Skeletal muscle tissue (tissue), 3 donors: ENCODE measurements at regions not wholly inside any gene's neighbourhood (a gene's known extent, or its start where the extent isn't known, plus 50 kb on each side); places are given as distances from the start of the nearest gene placed in this dataset.

ENCODE experiments used
- H3K27ac ChIP-seq: one replicate; pipeline ENCODE4 v1.7.0; 2013; ENCODE audit warnings: mild to moderate bottlenecking, low read depth, low read length, inconsistent platforms
- H3K27me3 ChIP-seq, 3 donors: one replicate each; pipeline ENCODE4 v1.7.0; 2013; ENCODE audit warnings: low read length in 3 of 3; ENCODE audit not compliant: control insufficient read depth in 3 of 3, insufficient read depth in 3 of 3
- H3K36me3 ChIP-seq, 3 donors: one replicate each; pipeline ENCODE4 v1.7.0; 2013; ENCODE audit warnings: low read length in 3 of 3; ENCODE audit not compliant: control insufficient read depth in 3 of 3, insufficient read depth in 3 of 3
- H3K4me1 ChIP-seq, 3 donors: one replicate each; pipeline ENCODE4 v1.7.0; 2013; ENCODE audit warnings: low read length in 3 of 3, mild to moderate bottlenecking in 3 of 3; ENCODE audit not compliant: control insufficient read depth in 3 of 3, insufficient read depth in 3 of 3
- H3K4me3 ChIP-seq, 3 donors: one replicate each; pipeline ENCODE4 v1.7.0; 2013; ENCODE audit warnings: low read length in 3 of 3
- H3K9ac ChIP-seq, 3 donors: one replicate each; pipeline ENCODE4 v1.7.0; 2013; ENCODE audit warnings: low read length in 3 of 3, mild to moderate bottlenecking in 3 of 3, moderate library complexity in 2 of 3, low read depth in 1 of 3
- H3K9me3 ChIP-seq, 3 donors: one replicate each; pipeline ENCODE4 v1.7.0; 2013; ENCODE audit warnings: low read length in 3 of 3; ENCODE audit not compliant: control insufficient read depth in 3 of 3
- donor health status: Osteomylitis.

DNA sequence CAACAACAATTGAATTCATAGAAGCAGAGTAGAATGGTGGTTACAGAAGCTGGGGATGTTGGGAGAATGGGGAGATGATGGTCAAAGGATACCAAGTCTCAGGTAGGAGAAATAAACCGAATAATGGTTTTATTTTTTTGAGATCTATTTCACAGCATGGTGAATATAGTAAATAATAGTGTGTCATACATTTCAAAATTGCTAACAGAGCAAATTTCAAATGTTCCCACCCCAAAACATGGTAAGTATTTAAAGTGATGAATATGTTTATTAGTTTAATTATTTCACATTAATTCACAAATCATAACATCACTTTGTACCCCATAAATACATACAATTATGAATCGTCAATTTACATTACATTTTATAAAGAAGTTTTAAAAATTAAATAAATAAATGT lies 72.7 kb upstream of the ATG10 start:
- H3K36me3 ChIP-seq = no peaks in the 10 kb centered on the region
- no peak overlapping the region for H3K9ac ChIP-seq
- H3K9me3 ChIP-seq = no peaks in the 10 kb centered on the region
- H3K4me1 ChIP-seq = no peaks in the 10 kb centered on the region
- no peaks in the 10 kb centered on the region for H3K27me3 ChIP-seq
- H3K27ac ChIP-seq = no peak overlapping the region
- H3K4me3 ChIP-seq = no peak overlapping the region

DNA sequence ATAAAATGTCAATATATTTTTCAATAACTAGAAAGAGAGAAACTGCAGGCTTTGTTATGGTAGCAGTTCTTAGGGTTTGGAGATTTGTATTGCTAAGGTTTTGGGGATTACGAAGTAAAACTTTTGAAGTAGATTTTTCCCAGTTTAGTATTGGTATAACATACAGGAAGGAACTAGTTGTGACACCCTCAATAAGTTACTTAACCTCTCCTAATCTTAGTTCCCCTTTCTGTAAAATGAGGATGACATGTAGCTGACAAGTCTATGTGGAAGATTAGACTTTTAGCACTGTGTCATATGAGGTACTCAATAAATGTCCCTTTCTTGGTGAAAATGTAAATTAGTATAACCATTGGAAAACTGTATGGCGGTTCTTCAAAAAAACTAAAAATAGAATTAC lies 73.4 kb upstream of the ATG10 start:
- H3K4me1 ChIP-seq = no peaks in the 10 kb centered on the region
- no peak overlapping the region for H3K4me3 ChIP-seq
- no peaks in the 10 kb centered on the region for H3K9me3 ChIP-seq
- H3K27ac ChIP-seq = no peak overlapping the region
- no peak overlapping the region for H3K9ac ChIP-seq
- H3K27me3 ChIP-seq = no peaks in the 10 kb centered on the region
- no peaks in the 10 kb centered on the region for H3K36me3 ChIP-seq

DNA sequence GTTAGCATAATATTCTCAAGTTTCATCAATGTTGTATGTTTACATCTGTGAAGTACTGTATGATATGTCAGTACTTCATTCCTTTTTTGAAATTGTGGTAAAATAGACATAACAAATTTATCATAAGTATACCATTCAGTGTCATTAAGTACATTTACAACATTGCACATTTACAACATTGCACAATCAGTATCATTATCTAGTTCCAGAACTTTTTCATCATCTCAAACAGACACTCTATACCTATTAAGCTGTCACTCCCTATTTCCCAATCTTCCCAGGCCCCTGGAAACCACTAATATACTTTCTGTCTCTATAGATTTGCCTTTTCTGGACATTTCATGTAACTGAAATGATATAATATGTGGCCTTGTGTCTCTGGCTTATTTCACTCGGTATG lies 75.1 kb upstream of the ATG10 start:
- Histone ChIP-seq H3K9me3 (no peaks in the 10 kb centered on the region), H3K4me1 (no peaks in the 10 kb centered on the region), H3K27ac (no peak overlapping the region), H3K4me3 (no peak overlapping the region), H3K9ac (no peak overlapping the region), H3K36me3 (no peaks in the 10 kb centered on the region), H3K27me3 (no peaks in the 10 kb centered on the region)

DNA sequence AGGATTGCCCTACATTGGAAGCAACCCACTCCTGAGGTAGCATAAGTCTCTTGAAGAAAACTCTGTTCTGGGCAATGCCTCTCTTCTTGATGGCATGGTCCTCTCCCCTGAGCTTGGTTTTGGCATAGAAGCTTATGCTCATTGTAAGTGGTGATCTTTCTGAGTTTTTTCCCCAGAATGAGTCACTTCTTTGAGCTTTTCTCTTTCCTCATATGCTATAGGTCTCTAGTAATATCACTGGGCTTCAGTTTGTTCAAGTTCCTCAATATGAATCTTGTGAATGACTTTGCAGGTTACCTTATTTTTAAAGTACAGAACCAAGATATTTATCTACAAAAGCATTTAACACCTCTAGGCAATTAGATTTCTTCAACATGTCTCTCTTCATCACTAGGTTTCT lies 76.5 kb upstream of the ATG10 start:
- H3K9ac ChIP-seq = no peak overlapping the region
- no peak overlapping the region for H3K4me3 ChIP-seq
- no peak overlapping the region for H3K27ac ChIP-seq
- no peaks in the 10 kb centered on the region for H3K27me3 ChIP-seq
- no peaks in the 10 kb centered on the region for H3K36me3 ChIP-seq
- no peaks in the 10 kb centered on the region for H3K9me3 ChIP-seq
- H3K4me1 ChIP-seq = no peaks in the 10 kb centered on the region

DNA sequence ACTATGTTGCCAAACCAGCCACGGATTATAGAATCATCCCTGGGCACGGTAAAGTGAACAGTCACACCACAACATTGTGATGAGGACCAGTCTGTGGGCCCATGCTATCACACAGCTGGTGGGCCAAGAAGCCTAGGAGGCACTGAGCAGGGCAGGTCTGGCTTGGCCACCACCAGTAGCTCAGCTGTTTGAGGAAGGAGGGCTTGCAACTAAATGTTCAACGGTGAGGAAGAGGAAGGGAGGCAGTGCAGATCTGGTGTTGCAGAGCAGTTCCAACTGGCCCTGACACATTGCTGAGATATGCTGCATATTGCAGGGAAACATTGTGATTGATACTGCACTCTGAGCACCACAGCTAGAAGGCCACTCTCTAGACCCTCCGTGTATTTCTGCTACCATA lies 77.9 kb upstream of the ATG10 start:
- Histone ChIP-seq H3K27me3 (no peaks in the 10 kb centered on the region), H3K4me1 (no peaks in the 10 kb centered on the region), H3K9me3 (no peaks in the 10 kb centered on the region), H3K27ac (no peak overlapping the region), H3K36me3 (no peaks in the 10 kb centered on the region), H3K9ac (no peak overlapping the region), H3K4me3 (no peak overlapping the region)

DNA sequence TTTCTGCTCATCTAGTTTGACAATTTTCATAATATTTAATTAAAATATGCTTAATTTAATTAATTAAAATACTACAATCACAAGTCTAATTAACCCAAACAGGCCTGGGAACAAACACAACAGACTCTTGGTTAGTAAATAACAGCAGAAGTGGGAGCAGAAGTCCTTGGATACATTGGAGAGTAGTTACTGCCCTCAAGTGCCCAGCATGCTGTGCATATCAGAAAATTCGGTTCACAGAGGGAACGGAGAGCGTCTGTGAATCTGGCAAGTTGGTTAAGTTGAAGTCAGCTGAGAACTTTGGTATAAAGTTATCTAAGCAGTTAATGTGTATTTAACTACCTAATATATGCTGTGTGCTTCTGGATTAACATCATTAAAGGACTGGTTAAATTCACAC lies 87.0 kb upstream of the ATG10 start:
- no peak overlapping the region for H3K9ac ChIP-seq
- H3K4me1 ChIP-seq = no peaks in the 10 kb centered on the region
- no peaks in the 10 kb centered on the region for H3K9me3 ChIP-seq
- H3K4me3 ChIP-seq = no peak overlapping the region
- H3K27me3 ChIP-seq = no peaks in the 10 kb centered on the region
- H3K27ac ChIP-seq = no peak overlapping the region
- no peaks in the 10 kb centered on the region for H3K36me3 ChIP-seq

DNA sequence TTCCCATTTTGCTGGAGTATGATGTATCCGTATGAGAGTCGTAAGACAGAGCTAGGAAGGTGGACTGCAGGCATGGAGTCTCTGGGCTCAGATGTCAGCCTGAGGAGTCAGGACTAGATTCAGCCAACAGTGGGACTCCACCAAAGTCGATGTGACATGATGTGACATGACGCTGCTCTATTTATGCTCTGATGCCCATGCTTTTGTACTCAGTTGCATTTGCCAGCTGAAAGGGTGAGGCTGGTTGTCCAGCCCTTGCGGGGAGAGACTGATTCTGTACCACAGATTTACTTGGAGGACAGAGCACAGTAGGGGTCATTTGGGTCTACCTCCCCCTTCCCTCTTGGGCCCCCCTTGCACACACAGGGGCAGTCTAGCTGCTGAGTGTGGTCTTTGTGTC lies 88.5 kb upstream of the ATG10 start:
- Histone ChIP-seq H3K27me3 (no peaks in the 10 kb centered on the region), H3K9me3 (no peaks in the 10 kb centered on the region), H3K4me1 (no peaks in the 10 kb centered on the region), H3K4me3 (no peak overlapping the region), H3K27ac (no peak overlapping the region), H3K9ac (no peak overlapping the region), H3K36me3 (no peaks in the 10 kb centered on the region)

DNA sequence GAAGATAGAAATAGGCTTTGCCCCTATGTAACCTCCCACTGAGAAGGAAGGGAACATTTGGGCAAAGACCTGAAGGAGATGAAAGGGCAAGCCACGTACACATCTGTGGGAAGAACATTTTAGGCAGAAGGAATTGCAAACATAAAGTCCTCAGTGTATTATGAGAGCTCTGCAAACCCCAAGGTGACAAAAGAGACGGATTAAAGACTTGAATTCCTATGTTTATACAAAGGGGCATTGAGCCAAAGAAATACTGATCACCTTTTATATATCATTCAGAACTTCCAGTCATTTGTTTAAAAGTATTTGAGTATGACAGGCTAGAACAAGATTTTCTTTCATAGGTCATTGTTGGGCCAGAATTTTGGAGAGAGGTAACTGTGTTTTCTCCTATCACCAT lies 90.2 kb upstream of the ATG10 start:
- H3K4me1 ChIP-seq = no peaks in the 10 kb centered on the region

DNA sequence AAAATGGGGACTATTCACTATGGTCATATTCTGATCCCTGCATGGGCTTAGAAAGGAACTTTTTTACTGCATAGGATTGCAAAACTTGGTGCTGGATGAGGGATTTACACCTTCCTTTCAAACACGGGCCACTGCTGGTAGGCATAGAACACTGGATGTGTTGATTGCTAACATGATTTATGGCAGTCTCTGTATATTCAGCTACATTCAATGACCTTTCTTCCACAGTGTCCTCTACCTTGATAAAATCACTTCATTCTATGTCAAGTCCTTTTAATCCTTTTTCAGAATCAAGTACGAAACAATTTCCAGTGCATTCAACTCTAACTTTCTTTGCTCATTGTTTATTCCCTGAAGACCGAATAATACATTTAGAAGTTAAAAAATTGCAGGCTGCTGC lies 91.9 kb upstream of the ATG10 start:
- H3K9ac ChIP-seq = no peak overlapping the region
- no peak overlapping the region for H3K4me3 ChIP-seq
- H3K9me3 ChIP-seq = no peaks in the 10 kb centered on the region
- no peaks in the 10 kb centered on the region for H3K4me1 ChIP-seq
- no peaks in the 10 kb centered on the region for H3K36me3 ChIP-seq
- H3K27ac ChIP-seq = no peak overlapping the region
- no peaks in the 10 kb centered on the region for H3K27me3 ChIP-seq

More for the DNA sequence above, 90.2 kb upstream of the ATG10 start:
- Histone ChIP-seq H3K9ac (no peak overlapping the region), H3K36me3 (no peaks in the 10 kb centered on the region), H3K27ac (no peak overlapping the region), H3K9me3 (no peaks in the 10 kb centered on the region), H3K4me3 (no peak overlapping the region), H3K27me3 (no peaks in the 10 kb centered on the region)

DNA sequence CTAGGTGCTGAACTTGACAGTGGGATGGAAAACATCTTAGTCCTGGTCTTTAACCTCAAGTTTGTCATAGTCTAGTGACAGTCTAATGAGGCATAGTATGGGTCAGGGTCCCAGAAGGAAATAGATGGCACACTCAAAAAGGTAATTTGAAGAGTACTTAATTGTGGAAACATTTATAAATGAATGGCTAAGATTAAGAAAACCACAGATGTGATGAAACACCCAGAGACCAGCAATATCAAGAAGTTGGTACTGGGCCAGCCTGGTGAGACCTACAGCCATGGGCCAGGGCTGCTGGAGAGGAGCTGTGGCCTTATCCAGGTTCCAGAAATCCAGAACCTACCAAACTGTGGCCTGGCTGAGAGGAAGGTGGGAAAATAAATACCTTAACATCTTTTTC lies 93.5 kb upstream of the ATG10 start:
- H3K27me3 ChIP-seq = no peaks in the 10 kb centered on the region
- H3K36me3 ChIP-seq = no peaks in the 10 kb centered on the region
- no peak overlapping the region for H3K27ac ChIP-seq
- no peaks in the 10 kb centered on the region for H3K4me1 ChIP-seq
- no peak overlapping the region for H3K9ac ChIP-seq
- H3K4me3 ChIP-seq = no peak overlapping the region
- peaks cover 0 to 2% (median 0%) of the 10 kb centered on the region in 3 donors for H3K9me3 ChIP-seq

DNA sequence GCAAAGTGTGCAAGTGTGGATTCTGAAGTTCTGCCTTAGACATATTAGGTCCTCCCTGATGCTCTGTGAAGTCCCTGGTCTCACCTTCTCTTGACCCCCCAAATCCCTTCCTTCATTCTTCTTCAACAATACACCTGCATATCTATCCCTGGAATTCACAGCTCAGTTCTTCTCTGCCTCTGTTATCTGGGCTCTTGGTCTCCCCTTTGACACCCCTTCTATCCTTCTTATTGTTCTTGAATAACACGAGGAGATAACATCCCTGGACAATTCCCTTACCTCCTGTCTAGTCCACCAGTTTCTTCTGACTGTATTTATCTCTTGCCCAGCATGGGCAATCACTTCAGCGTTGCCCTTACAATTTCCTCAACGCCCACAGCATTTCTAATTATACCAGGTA lies 104.8 kb upstream of the ATG10 start:
- Histone ChIP-seq H3K4me3 (no peak overlapping the region), H3K9me3 (no peaks in the 10 kb centered on the region), H3K9ac (no peak overlapping the region)

More for the DNA sequence above, 104.8 kb upstream of the ATG10 start:
- H3K27ac ChIP-seq = no peak overlapping the region
- H3K4me1 ChIP-seq = no peaks in the 10 kb centered on the region
- no peaks in the 10 kb centered on the region for H3K36me3 ChIP-seq
- H3K27me3 ChIP-seq = no peaks in the 10 kb centered on the region
